MM.1S (cell line): ENCODE measurements at regions not wholly inside any gene's neighbourhood (a gene's known extent, or its start where the extent isn't known, plus 50 kb on each side); places are given as distances from the start of the nearest gene placed in this dataset.

Experiments used
- DNase-seq: peaks from one replicate; pipeline ENCODE4 v3.0.0-alpha.2; 2015
- H2AFZ ChIP-seq: fragments of 300-600 bp; sonication (generic); 2 replicates; pipeline ENCODE4 v1.6.0; 2016; ENCODE audit warnings: antibody characterized with exemption, low read length
- H3F3A ChIP-seq: fragments of 300-600 bp; sonication (generic); 2 replicates; pipeline ENCODE4 v1.6.1; 2016; ENCODE audit warnings: mild to moderate bottlenecking, antibody characterized with exemption, low read length, moderate library complexity, mixed read lengths; ENCODE audit not compliant: insufficient read depth
- H3K27ac ChIP-seq: fragments of 300-600 bp; sonication (generic); 2 replicates; pipeline ENCODE4 v1.5.1; 2016; ENCODE audit warnings: mild to moderate bottlenecking, low read length
- H3K27me3 ChIP-seq: fragments of 300-600 bp; sonication (generic); replicated peaks from 2 replicates; pipeline ENCODE4 v1.6.0; 2016; ENCODE audit warnings: low read length; ENCODE audit not compliant: insufficient read depth
- H3K36me3 ChIP-seq: fragments of 300-600 bp; sonication (generic); replicated peaks from 2 replicates; pipeline ENCODE4 v1.6.1; 2016; ENCODE audit warnings: mild to moderate bottlenecking, low read length, mixed read lengths; ENCODE audit not compliant: insufficient read depth
- H3K4me1 ChIP-seq: fragments of 300-600 bp; sonication (generic); 2 replicates; pipeline ENCODE4 v1.6.1; 2016; ENCODE audit warnings: low read length, mixed read lengths
- H3K4me2 ChIP-seq: fragments of 300-600 bp; sonication (generic); 2 replicates; pipeline ENCODE4 v1.6.0; 2016; ENCODE audit warnings: low read depth, low read length
- H3K4me3 ChIP-seq: fragments of 300-600 bp; sonication (generic); 2 replicates; pipeline ENCODE4 v1.5.1; 2016; ENCODE audit warnings: low read length, mixed read lengths
- H3K79me2 ChIP-seq: fragments of 300-600 bp; sonication (generic); 2 replicates; pipeline ENCODE4 v1.6.1; 2016; ENCODE audit warnings: mixed run types, low read length, mixed read lengths
- H3K9ac ChIP-seq: fragments of 300-600 bp; sonication (generic); 2 replicates; pipeline ENCODE4 v1.6.1; 2016; ENCODE audit warnings: low read length, mixed read lengths
- H3K9me2 ChIP-seq: fragments of 300-600 bp; sonication (generic); replicated peaks from 2 replicates; pipeline ENCODE4 v1.6.1; 2016; ENCODE audit warnings: mild to moderate bottlenecking, low read length, mixed read lengths; ENCODE audit not compliant: insufficient read depth
- H3K9me3 ChIP-seq: fragments of 300-600 bp; sonication (generic); replicated peaks from 2 replicates; pipeline ENCODE4 v1.6.1; 2016; ENCODE audit warnings: mild to moderate bottlenecking, low read length, mixed read lengths; ENCODE audit not compliant: insufficient read depth
- H4K20me1 ChIP-seq: fragments of 300-600 bp; sonication (generic); 2 replicates; pipeline ENCODE4 v1.6.1; 2016; ENCODE audit warnings: mild to moderate bottlenecking, low read length, moderate library complexity, mixed read lengths; ENCODE audit not compliant: insufficient read depth
- CTCF ChIP-seq: fragments of 300-600 bp; sonication (generic); IDR thresholded peaks from 2 replicates; pipeline ENCODE4 v1.5.1; 2016; ENCODE audit warnings: antibody characterized with exemption, low read length, mixed read lengths
- EZH2 ChIP-seq: fragments of 300-600 bp; sonication (generic); optimal IDR thresholded peaks from 2 replicates; pipeline ENCODE3; 2017; ENCODE audit warnings: low read depth, mild to moderate bottlenecking, antibody characterized with exemption, low read length, mixed read lengths
- EZH2phosphoT487 ChIP-seq: fragments of 300-600 bp; sonication (generic); IDR thresholded peaks from 2 replicates; pipeline ENCODE4 v1.6.1; 2018; ENCODE audit warnings: antibody characterized with exemption, low read length

GRCh38 chr15:98071786-98072185 is 111.3 kb downstream of the ARRDC4 start:
- Histone ChIP-seq H2AFZ (no peak overlapping the region), H3K27ac (no peak overlapping the region), H3K27me3 (no peaks in the 10 kb centered on the region), H3K9ac (no peak overlapping the region), H3K9me2 (no peaks in the 10 kb centered on the region), H3F3A (no peaks in the 10 kb centered on the region), H3K36me3 (no peaks in the 10 kb centered on the region), H3K4me1 (no peaks in the 10 kb centered on the region), H3K4me2 (no peak overlapping the region), H4K20me1 (no peaks in the 10 kb centered on the region), H3K79me2 (no peaks in the 10 kb centered on the region), H3K4me3 (no peak overlapping the region), H3K9me3 (no peaks in the 10 kb centered on the region)
- TF ChIP-seq EZH2 (no peak), CTCF (no peak), EZH2phosphoT487 (no peak)
- DNase-seq, result no peak

- no peaks in the 10 kb centered on the region for H3K79me2 ChIP-seq
- TF ChIP-seq EZH2, result no peak
- no peak for TF ChIP-seq CTCF
- no peak for TF ChIP-seq EZH2phosphoT487
- H3K4me1 ChIP-seq, result no peaks in the 10 kb centered on the region
- no peak overlapping the region for H3K27ac ChIP-seq
- H3K36me3 ChIP-seq, result no peaks in the 10 kb centered on the region
- no peak for DNase-seq
- H4K20me1 ChIP-seq, result no peaks in the 10 kb centered on the region
- no peaks in the 10 kb centered on the region for H3K9me2 ChIP-seq
- no peak overlapping the region for H2AFZ ChIP-seq
- H3K27me3 ChIP-seq, result no peaks in the 10 kb centered on the region
- no peaks in the 10 kb centered on the region for H3F3A ChIP-seq
- no peaks in the 10 kb centered on the region for H3K9me3 ChIP-seq
- no peak overlapping the region for H3K9ac ChIP-seq
- H3K4me3 ChIP-seq, result no peak overlapping the region
- no peak overlapping the region for H3K4me2 ChIP-seq
Measured at GRCh38 chr15:98075441-98075840, 114.9 kb downstream of the ARRDC4 start.

GRCh38 chr15:98076021-98076816 is 115.7 kb downstream of the ARRDC4 start:
- Histone ChIP-seq H3K27ac (no peak overlapping the region), H2AFZ (no peak overlapping the region), H3K27me3 (no peaks in the 10 kb centered on the region), H3K9me3 (no peaks in the 10 kb centered on the region), H3K4me3 (no peak overlapping the region), H3K79me2 (no peaks in the 10 kb centered on the region), H3K4me2 (no peak overlapping the region), H3K4me1 (no peaks in the 10 kb centered on the region), H3K36me3 (no peaks in the 10 kb centered on the region), H4K20me1 (no peaks in the 10 kb centered on the region), H3F3A (no peaks in the 10 kb centered on the region), H3K9ac (no peak overlapping the region), H3K9me2 (no peaks in the 10 kb centered on the region)
- no peak for DNase-seq
- TF ChIP-seq EZH2, result no peak
- TF ChIP-seq EZH2phosphoT487, result no peak
- TF ChIP-seq CTCF, result no peak
